Brain pericyte (primary cell): ENCODE measurements at regions not wholly inside any gene's neighbourhood (a gene's known extent, or its start where the extent isn't known, plus 50 kb on each side); places are given as distances from the start of the nearest gene placed in this dataset.

ENCODE experiments used
- DNase-seq: peaks from one replicate; pipeline ENCODE4 v3.0.0-alpha.2; 2012; ENCODE audit warnings: low read depth, low spot score

- no peak for DNase-seq
These were observed 64.5 kb upstream of the USP24 start for GRCh38 chr1:55279627-55280026.

GRCh38 chr1:55278378-55278777 lies 63.2 kb upstream of the USP24 start:
- DNase-seq = no peak

GRCh38 chr1:55277377-55278130 lies 62.4 kb upstream of the USP24 start:
- no peak for DNase-seq

- no peak for DNase-seq
These were observed 61.7 kb upstream of the USP24 start for GRCh38 chr1:55276671-55277376.

- no peak for DNase-seq
These were observed 60.8 kb upstream of the USP24 start for GRCh38 chr1:55275941-55276341.

GRCh38 chr1:55275151-55275748 lies 60.1 kb upstream of the USP24 start:
- DNase-seq = no peak

GRCh38 chr1:55272994-55273393 lies 57.8 kb upstream of the USP24 start:
- DNase-seq = no peak
